ENCODE measurements at regions not wholly inside any gene's neighbourhood (a gene's known extent, or its start where the extent isn't known, plus 50 kb on each side); places are given as distances from the start of the nearest gene placed in this dataset.

- DNase-seq: no peak
Observed at GRCh38 chr1:38454236-38454635, 405.3 kb downstream of the RRAGC start.

- no peak for DNase-seq
Observed at GRCh38 chr1:38452246-38452645, 405.7 kb upstream of the POU3F1 start.

GRCh38 chr1:38451541-38451993 is 405.0 kb upstream of the POU3F1 start:
- DNase-seq: no peak

GRCh38 chr1:38448893-38449292 is 402.3 kb upstream of the POU3F1 start:
- DNase-seq: no peak

GRCh38 chr1:38446936-38447335 is 400.3 kb upstream of the POU3F1 start:
- DNase-seq: no peak

- DNase-seq: no peak
Observed at GRCh38 chr1:38444770-38445442, 398.3 kb upstream of the POU3F1 start.

GRCh38 chr1:38444311-38444710 is 397.7 kb upstream of the POU3F1 start:
- no peak for DNase-seq

GRCh38 chr1:38440402-38440801 is 393.8 kb upstream of the POU3F1 start:
- no peak for DNase-seq

- no peak for DNase-seq
Observed at GRCh38 chr1:38436749-38437148, 390.2 kb upstream of the POU3F1 start.

GRCh38 chr1:38436006-38436405 is 389.4 kb upstream of the POU3F1 start:
- no peak for DNase-seq

- DNase-seq: no peak
Observed at GRCh38 chr1:38433084-38433722, 386.6 kb upstream of the POU3F1 start.

- DNase-seq: no peak
Observed at GRCh38 chr1:38431535-38432376, 385.2 kb upstream of the POU3F1 start.

GRCh38 chr1:38430949-38431348 is 384.4 kb upstream of the POU3F1 start:
- no peak for DNase-seq

GRCh38 chr1:38424677-38425076 is 378.1 kb upstream of the POU3F1 start:
- no peak for DNase-seq

GRCh38 chr1:38420666-38421065 is 374.1 kb upstream of the POU3F1 start:
- no peak for DNase-seq

- no peak for DNase-seq
Observed at GRCh38 chr1:38418195-38419030, 371.8 kb upstream of the POU3F1 start.

GRCh38 chr1:38403667-38404066 is 357.1 kb upstream of the POU3F1 start:
- DNase-seq: no peak

- DNase-seq: no peak
Observed at GRCh38 chr1:38402230-38402815, 355.7 kb upstream of the POU3F1 start.

- no peak for DNase-seq
Observed at GRCh38 chr1:38396606-38397005, 350.0 kb upstream of the POU3F1 start.

GRCh38 chr1:38394303-38394702 is 347.7 kb upstream of the POU3F1 start:
- DNase-seq: no peak

- no peak for DNase-seq
Observed at GRCh38 chr1:38392861-38393260, 346.3 kb upstream of the POU3F1 start.

GRCh38 chr1:38381256-38381655 is 334.7 kb upstream of the POU3F1 start:
- no peak for DNase-seq
